Small intestine (tissue), 7 donors: ENCODE measurements at regions not wholly inside any gene's neighbourhood (a gene's known extent, or its start where the extent isn't known, plus 50 kb on each side); places are given as distances from the start of the nearest gene placed in this dataset.

ENCODE experiments used
- DNase-seq, 2 donors: peaks; one replicate each; pipeline versions ENCODE4 v3.0.0 to v3.0.0-alpha.2; 2013
- FAIRE-seq: peaks from 2 replicates; lab custom pipeline; 2012; peaks lifted over from hg19 to GRCh38; lab: Jason Lieb, UNC
- H3K27ac ChIP-seq, 3 donors: one replicate each; pipeline ENCODE4 v1.5.1; 2013; ENCODE audit warnings: low read length in 2 of 3, mild to moderate bottlenecking in 2 of 3, control low read depth in 1 of 3, inconsistent platforms in 1 of 3, low read depth in 1 of 3, moderate library complexity in 1 of 3
- H3K27me3 ChIP-seq, 3 donors: one replicate each; pipeline ENCODE4 v1.6.1; 2013; ENCODE audit warnings: low read length in 3 of 3, inconsistent platforms in 1 of 3; ENCODE audit not compliant: control insufficient read depth in 3 of 3, insufficient read depth in 3 of 3
- H3K36me3 ChIP-seq, 3 donors: one replicate each; pipeline ENCODE4 v1.6.1; 2013; ENCODE audit warnings: low read length in 3 of 3, inconsistent platforms in 1 of 3, low read depth in 1 of 3, mild to moderate bottlenecking in 1 of 3, moderate library complexity in 1 of 3; ENCODE audit not compliant: control insufficient read depth in 3 of 3, insufficient read depth in 2 of 3
- H3K4me1 ChIP-seq, 3 donors: one replicate each; pipeline ENCODE4 v1.6.1; 2013; ENCODE audit warnings: low read length in 2 of 3, inconsistent platforms in 1 of 3, low read depth in 1 of 3, mild to moderate bottlenecking in 1 of 3, moderate library complexity in 1 of 3; ENCODE audit not compliant: control insufficient read depth in 3 of 3, insufficient read depth in 2 of 3
- H3K4me3 ChIP-seq, 3 donors: one replicate each; pipeline ENCODE4 v1.5.1; 2013; ENCODE audit warnings: low read length in 3 of 3, control low read depth in 1 of 3, inconsistent platforms in 1 of 3, low read depth in 1 of 3, mild to moderate bottlenecking in 1 of 3, moderate library complexity in 1 of 3
- H3K9me3 ChIP-seq, 2 donors: one replicate each; pipeline ENCODE4 v1.6.1; 2013; ENCODE audit warnings: low read depth in 1 of 2, low read length in 1 of 2; ENCODE audit not compliant: control insufficient read depth in 2 of 2, insufficient read depth in 1 of 2
- WGBS, 3 donors: extraction: QIAGEN DNeasy Blood & Tissue Kit; methylation state at CpG; one replicate each; pipeline ENCODE4 v1.1.7; 2013; 5-methylcytosine and 5-hydroxymethylcytosine counted together
- donor health status: healthy with polysubstance abuse.
- donor health status: control.
- donor health status: control.
- donor health status: Bipolar disorder and iron deficiency.
- donor health status: healthy.

DNA sequence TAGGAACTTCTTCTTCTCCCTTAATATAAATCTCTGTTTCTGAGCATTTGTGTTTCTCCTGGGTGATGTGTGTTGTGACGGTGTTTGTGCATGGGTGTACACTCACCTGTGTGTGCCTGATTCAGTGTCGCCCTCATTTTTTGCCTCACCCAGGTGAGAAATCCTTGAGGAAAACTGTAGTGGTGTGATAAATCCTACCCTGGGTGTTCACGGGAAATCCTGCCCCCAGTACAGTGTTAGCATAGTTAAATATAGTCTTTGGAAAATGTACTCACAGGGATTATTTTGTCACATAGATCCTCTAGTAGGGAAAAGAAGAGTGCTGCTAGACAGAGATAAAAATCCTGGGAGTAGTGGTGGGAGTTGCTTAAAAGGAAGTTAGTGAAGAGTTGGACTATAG, 291.9 kb upstream of the PITX2 start:
- Histone ChIP-seq H3K27ac (no peak overlapping the region), H3K4me1 (no peaks in the 10 kb centered on the region), H3K36me3 (no peaks in the 10 kb centered on the region), H3K4me3 (no peak overlapping the region), H3K27me3 (peaks cover 0 to 12% (median 2%) of the 10 kb centered on the region in 3 donors), H3K9me3 (no peaks in the 10 kb centered on the region)
- DNase-seq: no peak
- FAIRE-seq: no peak
- WGBS, 3 donors: 83 to 93% (median 91%) methylated on average over 3 of the region's 3 CpGs

DNA sequence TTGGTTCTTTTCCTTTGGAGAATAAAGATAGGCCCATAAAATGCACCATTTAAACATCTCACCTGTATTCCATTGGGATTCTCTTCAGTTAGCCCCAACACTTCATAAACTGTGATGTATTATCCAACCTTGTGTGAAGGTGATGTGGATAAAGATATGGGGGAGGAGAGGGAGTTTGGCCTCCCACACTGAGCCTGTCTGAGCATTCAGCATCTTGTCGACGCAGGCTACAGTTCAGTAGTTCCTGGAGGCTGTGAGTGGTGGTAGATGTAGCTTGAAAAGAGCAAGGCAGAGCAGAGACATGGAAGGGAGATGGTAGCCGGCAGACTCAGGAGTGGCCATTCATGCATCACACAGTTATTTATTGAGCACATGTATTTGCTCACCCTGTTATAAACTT, 292.4 kb upstream of the PITX2 start:
- Histone ChIP-seq H3K27ac (no peak overlapping the region), H3K27me3 (peaks cover 0 to 12% (median 2%) of the 10 kb centered on the region in 3 donors), H3K4me3 (no peak overlapping the region), H3K36me3 (no peaks in the 10 kb centered on the region), H3K9me3 (no peaks in the 10 kb centered on the region), H3K4me1 (no peaks in the 10 kb centered on the region)
- 50 to 58% (median 58%) methylated on average over 3 of the region's 3 CpGs for WGBS, 3 donors
- FAIRE-seq: no peak
- no peak for DNase-seq

DNA sequence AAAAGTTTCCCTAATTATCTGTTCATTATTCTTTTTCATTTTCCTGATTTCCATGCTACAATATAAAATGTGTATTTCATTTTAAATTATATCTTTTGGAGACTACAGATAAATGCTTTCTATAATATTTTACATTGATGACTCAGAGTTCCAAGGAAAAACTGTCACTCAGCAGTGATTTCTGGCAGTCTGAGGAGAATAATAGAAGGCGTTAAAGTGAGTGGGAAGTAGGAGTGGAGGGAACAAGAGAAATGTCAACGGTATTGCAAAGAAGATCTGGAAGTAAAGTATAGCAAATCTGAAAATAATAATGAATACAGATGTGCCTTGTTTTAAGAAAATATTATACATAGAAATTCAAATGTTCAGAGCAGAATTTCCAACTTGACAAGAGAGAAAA, 293.6 kb upstream of the PITX2 start:
- Histone ChIP-seq H3K4me3 (no peak overlapping the region), H3K27ac (no peak overlapping the region), H3K27me3 (peaks cover 2 to 10% (median 2%) of the 10 kb centered on the region in 3 donors), H3K4me1 (no peaks in the 10 kb centered on the region), H3K9me3 (no peaks in the 10 kb centered on the region), H3K36me3 (no peaks in the 10 kb centered on the region)
- FAIRE-seq (no peak), DNase-seq (no peak)
- WGBS, 3 donors: 56 to 70% (median 58%) methylated on average over 2 of the region's 2 CpGs

DNA sequence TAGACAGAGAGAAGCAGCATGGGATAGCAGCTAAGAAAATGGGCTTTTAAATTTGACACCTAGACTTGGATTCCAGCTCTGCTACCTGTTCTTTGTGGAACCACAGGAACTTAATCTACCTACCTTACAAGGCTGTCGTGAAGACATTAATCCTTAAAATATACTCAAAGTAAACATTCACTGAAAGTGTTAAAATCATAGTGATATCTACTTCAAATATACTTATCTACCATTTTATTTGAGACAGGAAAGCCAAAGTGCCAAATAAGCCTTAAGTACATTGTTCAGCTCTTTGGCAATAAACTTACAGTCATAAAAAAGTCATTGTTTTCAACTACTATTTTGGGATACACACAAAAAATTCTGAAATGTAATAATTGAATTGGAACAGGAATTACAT, 295.0 kb upstream of the PITX2 start:
- 15 to 54% (median 26%) methylated on average over 1 of the region's 1 CpG for WGBS, 3 donors
- no peak for FAIRE-seq

DNA sequence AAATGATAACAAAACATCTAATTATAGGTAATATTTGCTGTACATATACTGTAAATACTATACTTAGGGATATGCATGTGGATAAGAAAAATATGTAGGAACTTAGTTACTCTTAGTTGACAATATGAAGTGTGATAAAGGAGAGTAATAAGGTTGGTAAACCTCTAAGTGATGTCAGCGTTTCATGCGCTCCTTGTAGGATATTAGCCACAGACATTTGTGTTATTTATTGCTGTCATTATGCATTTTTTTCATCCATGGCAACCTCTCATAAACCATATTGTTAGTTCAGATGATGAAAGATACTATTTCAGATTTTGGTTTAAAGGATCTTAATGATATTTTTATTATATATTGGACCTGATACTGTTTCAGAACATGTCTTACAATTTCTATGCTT, 298.1 kb upstream of the PITX2 start:
- FAIRE-seq (no peak), DNase-seq (no peak)
- no peaks in the 10 kb centered on the region for H3K9me3 ChIP-seq
- no peaks in the 10 kb centered on the region for H3K4me1 ChIP-seq
- 80 to 84% (median 81%) methylated on average over 2 of the region's 2 CpGs for WGBS, 3 donors
- H3K27me3 ChIP-seq: peaks cover 0 to 5% (median 2%) of the 10 kb centered on the region in 3 donors
- H3K36me3 ChIP-seq: no peaks in the 10 kb centered on the region
- H3K27ac ChIP-seq: no peak overlapping the region
- no peak overlapping the region for H3K4me3 ChIP-seq

More for the DNA sequence above, 295.0 kb upstream of the PITX2 start:
- Histone ChIP-seq H3K27me3 (peaks cover 2 to 10% (median 2%) of the 10 kb centered on the region in 3 donors), H3K27ac (no peak overlapping the region), H3K4me3 (no peak overlapping the region), H3K36me3 (no peaks in the 10 kb centered on the region), H3K9me3 (no peaks in the 10 kb centered on the region), H3K4me1 (no peaks in the 10 kb centered on the region)
- no peak for DNase-seq

DNA sequence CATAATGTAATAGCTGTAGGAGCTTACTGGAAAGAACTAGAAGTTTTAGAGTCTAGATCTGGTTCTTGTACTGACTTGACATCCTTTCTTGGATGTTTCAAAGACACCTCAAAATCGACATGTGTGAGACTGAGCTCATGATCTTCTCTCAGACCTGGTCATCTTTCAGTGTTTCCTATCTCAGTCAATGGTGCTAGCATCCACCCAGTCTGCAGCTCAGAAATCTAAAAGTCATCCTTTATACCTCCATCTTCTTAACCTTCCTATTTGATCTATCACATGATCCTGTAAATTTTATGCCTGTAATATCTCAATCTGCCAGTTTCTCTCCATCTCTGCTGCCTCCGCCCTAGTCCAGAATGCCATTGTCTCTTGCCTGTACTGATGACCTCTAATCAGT, 301.9 kb upstream of the PITX2 start:
- no peak for DNase-seq
- Histone ChIP-seq H3K27ac (no peak overlapping the region), H3K27me3 (peaks cover 0 to 3% (median 2%) of the 10 kb centered on the region in 3 donors), H3K4me3 (no peak overlapping the region), H3K4me1 (no peaks in the 10 kb centered on the region), H3K36me3 (no peaks in the 10 kb centered on the region), H3K9me3 (no peaks in the 10 kb centered on the region)
- WGBS, 3 donors: 70 to 77% (median 76%) methylated on average over 2 of the region's 2 CpGs
- no peak for FAIRE-seq

DNA sequence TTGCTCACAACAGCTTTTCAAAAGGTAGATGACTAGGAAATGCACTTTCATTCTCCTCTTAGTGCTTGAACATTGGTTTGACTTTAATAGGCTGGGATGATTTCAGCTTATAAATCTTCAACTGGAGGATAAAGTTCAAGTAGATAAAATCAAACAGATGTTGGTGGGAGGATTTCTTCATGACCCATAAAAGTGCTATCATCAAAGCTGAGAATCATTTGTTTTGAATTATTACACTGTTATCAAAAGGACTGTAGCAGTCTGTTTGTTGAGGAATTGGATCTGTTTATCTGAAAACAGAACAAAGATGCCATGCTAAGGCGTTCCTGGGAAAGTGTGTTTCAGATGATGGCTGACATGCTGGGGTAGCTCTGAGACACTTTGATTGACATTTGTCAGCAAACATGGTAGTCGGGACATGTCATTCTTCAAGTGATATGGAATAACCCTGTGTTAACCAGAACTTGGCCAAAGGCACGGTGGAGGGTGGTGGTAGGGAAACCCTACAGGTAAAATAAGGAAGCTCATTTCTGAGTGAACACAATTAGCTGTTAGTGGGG, 304.0 kb upstream of the PITX2 start:
- H3K9me3 ChIP-seq: no peaks in the 10 kb centered on the region
- FAIRE-seq: no peak
- peak; percentile 14 to 27 for DNase-seq

DNA sequence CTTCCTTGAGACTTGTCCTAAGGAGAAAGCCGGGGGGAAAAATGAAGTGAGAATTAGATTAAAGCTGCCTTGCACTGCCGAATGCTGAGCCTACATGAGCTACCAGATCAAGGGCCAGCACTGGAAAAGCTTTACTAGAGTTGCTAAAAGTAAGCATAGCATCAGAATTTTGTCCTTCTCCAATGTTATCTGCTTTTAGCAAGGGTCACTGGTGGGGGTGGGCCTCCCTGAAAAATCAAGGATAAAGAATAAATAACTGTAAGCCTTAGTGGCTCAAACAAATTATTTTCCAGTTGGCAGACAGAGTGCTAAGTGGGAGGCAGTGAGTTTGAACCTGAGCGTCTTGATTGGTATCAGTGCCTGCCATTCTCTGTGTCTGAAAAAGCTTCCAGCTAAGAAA, 310.5 kb upstream of the PITX2 start:
- Histone ChIP-seq H3K4me1 (no peaks in the 10 kb centered on the region), H3K9me3 (no peaks in the 10 kb centered on the region), H3K36me3 (no peaks in the 10 kb centered on the region), H3K27me3 (peaks cover 0 to 3% (median 0%) of the 10 kb centered on the region in 3 donors), H3K4me3 (no peak overlapping the region), H3K27ac (no peak overlapping the region)
- FAIRE-seq: no peak
- WGBS, 3 donors: 75 to 81% (median 79%) methylated on average over 3 of the region's 3 CpGs
- DNase-seq: no peak

More for the DNA sequence above, 304.0 kb upstream of the PITX2 start:
- 8 to 35% (median 15%) methylated on average over 3 of the region's 3 CpGs for WGBS, 3 donors
- Histone ChIP-seq H3K27me3 (peaks cover 0 to 3% (median 0%) of the 10 kb centered on the region in 3 donors), H3K27ac (no peak overlapping the region), H3K36me3 (no peaks in the 10 kb centered on the region), H3K4me1 (no peaks in the 10 kb centered on the region), H3K4me3 (no peak overlapping the region)

DNA sequence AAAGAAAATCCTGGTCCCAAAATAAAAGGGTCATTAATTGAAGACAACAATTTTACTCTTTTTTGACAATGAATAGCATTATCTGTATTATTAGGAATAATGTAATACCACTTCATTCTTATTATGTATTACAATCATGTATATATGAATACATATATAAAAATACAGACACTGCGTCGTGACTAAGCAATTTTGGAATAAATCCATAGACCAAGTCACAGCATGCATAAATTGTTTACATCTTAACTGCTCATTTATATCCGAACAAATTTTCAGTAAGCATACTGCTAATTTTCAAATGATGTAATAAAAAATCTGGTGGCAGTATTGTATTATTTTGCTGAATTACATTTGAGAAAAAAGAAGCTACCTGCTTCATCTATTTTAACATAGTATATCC, 321.6 kb upstream of the PITX2 start:
- H3K36me3 ChIP-seq: no peaks in the 10 kb centered on the region
- no peaks in the 10 kb centered on the region for H3K27me3 ChIP-seq
- no peaks in the 10 kb centered on the region for H3K9me3 ChIP-seq
- H3K27ac ChIP-seq: no peak overlapping the region
- 68 to 84% (median 82%) methylated on average over 3 of the region's 3 CpGs for WGBS, 3 donors
- DNase-seq: no peak
- no peak overlapping the region for H3K4me3 ChIP-seq
- no peak for FAIRE-seq
- H3K4me1 ChIP-seq: no peaks in the 10 kb centered on the region
